ENCODE measurements at regions not wholly inside any gene's neighbourhood (a gene's known extent, or its start where the extent isn't known, plus 50 kb on each side); places are given as distances from the start of the nearest gene placed in this dataset.

DNA sequence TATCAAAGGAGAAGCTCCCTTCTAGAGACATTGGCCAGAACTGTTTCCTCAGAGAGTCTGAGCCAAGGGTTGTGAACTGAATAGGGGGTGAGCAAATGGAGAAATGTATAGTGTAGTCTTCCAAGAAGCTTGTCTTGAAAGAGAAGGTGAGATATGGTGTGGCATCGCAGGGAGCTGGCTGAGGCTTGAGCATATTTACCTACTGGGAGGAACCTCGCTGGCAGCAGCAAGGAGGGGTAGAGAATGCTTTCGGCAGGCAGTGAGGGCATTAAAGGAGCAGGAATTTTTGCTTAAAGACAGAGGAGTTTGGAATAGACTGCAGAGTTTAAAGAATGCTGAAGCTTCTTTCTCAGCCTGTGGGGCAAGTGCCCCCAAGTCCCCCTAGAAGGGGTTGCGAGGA, 59.3 kb upstream of the PRMT8 start:
- Histone ChIP-seq H3K4me3 (no peak overlapping the region), H3K27ac (peak overlapping the region in 1 of 2 donors; percentile 38), H3K9me3 (no peaks in the 10 kb centered on the region), H3K4me1 (no peaks in the 10 kb centered on the region), H3K36me3 (no peaks in the 10 kb centered on the region), H3K27me3 (no peaks in the 10 kb centered on the region)
- ATAC-seq: peak; percentile 75
- DNase-seq: no peak
- TF ChIP-seq, protein P1, sequence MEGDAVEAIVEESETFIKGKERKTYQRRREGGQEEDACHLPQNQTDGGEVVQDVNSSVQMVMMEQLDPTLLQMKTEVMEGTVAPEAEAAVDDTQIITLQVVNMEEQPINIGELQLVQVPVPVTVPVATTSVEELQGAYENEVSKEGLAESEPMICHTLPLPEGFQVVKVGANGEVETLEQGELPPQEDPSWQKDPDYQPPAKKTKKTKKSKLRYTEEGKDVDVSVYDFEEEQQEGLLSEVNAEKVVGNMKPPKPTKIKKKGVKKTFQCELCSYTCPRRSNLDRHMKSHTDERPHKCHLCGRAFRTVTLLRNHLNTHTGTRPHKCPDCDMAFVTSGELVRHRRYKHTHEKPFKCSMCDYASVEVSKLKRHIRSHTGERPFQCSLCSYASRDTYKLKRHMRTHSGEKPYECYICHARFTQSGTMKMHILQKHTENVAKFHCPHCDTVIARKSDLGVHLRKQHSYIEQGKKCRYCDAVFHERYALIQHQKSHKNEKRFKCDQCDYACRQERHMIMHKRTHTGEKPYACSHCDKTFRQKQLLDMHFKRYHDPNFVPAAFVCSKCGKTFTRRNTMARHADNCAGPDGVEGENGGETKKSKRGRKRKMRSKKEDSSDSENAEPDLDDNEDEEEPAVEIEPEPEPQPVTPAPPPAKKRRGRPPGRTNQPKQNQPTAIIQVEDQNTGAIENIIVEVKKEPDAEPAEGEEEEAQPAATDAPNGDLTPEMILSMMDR (IDR thresholded peaks at IDR 0.05): no peak
- intact Hi-C loops (cut with DNase I): no loop called here

DNA sequence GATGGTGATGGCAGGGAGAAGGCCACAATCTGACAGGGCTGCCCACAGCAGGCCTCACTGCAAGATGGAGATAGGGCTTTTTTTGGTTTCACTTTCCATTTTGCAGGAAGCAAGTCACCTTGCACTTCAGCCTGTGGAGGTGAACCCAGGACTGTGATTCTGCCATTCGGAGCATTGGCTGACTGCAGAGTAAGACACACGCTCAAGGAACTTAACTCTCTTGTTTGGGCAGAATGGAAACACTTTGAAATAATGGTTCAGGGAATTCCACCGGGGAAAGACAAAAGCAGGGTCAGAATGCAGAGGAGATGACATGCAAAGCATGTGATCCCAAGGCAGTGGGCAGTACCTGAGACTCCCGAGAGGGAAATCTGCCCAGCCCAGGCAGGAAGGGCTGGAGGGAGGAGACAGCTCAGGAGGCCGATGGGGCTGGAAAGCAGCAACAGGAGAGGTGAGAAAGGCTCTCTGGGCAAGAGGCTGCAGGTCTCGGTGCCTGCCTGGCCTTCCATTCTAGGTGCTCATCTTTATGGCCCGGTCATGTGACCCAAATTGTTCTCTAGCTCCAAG, 58.7 kb upstream of the PRMT8 start:
- Histone ChIP-seq H3K4me3 (no peak overlapping the region), H3K36me3 (no peaks in the 10 kb centered on the region), H3K27me3 (no peaks in the 10 kb centered on the region), H3K27ac (peak overlapping the region in 1 of 2 donors; percentile 38), H3K9me3 (no peaks in the 10 kb centered on the region), H3K4me1 (no peaks in the 10 kb centered on the region)
- TF ChIP-seq, protein P1 (IDR thresholded peaks at IDR 0.05): no peak
- ATAC-seq: peak; percentile 82
- DNase-seq: no peak
- intact Hi-C loops (cut with DNase I): no loop called here

DNA sequence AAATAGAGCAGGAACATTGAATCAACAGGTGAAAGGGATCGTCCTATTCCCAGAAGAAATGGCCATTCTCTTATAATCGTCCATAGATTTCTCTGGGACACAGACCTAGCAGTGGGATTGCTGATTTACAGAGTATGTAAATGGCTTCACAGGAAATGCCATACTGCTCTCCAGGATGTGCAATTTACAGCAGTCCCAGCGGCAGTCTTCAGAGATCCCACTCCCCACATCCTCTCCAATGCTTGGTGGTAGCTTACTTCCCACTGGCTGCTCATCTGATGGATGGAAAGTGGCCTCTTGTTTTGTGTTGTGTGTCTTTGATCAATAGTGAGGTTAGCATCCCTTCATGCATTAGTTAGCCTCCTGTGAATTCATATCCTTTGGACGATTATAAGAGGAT, 58.1 kb upstream of the PRMT8 start:
- no peak for DNase-seq
- no peaks in the 10 kb centered on the region for H3K4me1 ChIP-seq
- intact Hi-C loops (cut with DNase I): no loop called here
- TF ChIP-seq, protein P1 (IDR thresholded peaks at IDR 0.05): no peak
- H3K27me3 ChIP-seq: no peaks in the 10 kb centered on the region
- H3K36me3 ChIP-seq: no peaks in the 10 kb centered on the region
- ATAC-seq: no peak
- no peak overlapping the region for H3K4me3 ChIP-seq
- no peaks in the 10 kb centered on the region for H3K9me3 ChIP-seq
- H3K27ac ChIP-seq: no peak overlapping the region

DNA sequence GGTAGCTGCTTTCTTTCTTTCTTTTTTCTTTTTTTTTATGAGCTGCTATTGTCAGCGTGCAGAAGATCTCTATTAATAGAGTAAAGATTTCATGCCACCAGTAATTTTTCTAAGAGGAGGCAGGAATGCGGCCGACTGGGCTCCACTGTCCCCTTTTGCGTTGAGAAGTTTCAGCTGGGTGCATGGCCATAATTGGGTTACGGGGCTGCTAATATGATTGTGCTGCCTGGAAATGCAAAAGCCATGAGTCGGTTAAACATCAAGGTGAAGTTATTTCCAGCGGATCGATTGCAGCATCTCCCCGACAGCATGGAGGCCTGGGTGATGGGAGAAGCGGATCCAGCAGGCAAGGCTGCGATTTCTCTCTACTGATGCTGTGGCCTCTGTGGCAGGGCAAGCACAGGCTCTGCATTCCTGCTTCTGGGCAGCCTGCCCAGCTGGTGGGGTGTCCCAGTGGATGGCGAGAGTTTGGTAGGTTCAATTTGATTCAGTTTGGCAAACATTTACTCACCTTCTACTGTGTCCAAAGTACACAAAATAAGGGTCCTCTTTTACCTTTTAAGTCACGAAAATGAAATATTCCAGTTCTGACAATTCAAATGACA, 54.4 kb upstream of the PRMT8 start:
- intact Hi-C loops (cut with DNase I): no loop called here

DNA sequence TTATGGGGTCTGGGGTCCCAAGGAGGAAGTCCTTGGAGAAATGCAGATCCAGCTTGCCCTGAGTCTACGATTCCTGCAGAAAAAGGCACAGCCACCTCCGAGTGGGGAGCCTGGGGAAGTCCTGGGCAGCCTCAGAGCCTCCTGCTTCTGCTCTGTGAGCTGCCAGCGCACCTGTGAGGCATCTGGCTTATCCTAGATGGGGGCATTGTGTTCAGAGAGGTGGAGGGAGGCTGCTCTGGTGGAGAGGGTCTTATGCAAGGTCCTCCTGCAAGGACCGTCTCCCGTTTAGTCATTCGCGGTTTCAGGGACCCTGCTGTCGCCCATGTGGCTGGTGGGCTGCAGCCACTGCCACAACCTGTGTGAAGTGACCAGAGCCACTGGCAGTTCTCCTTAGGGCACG, 53.0 kb upstream of the PRMT8 start:
- no peak overlapping the region for H3K27ac ChIP-seq
- no peaks in the 10 kb centered on the region for H3K4me1 ChIP-seq
- H3K4me3 ChIP-seq: no peak overlapping the region
- TF ChIP-seq, protein P1 (IDR thresholded peaks at IDR 0.05): no peak
- no peaks in the 10 kb centered on the region for H3K9me3 ChIP-seq
- no peaks in the 10 kb centered on the region for H3K36me3 ChIP-seq
- ATAC-seq (no peak), DNase-seq (no peak)
- intact Hi-C loops (cut with DNase I): no loop called here
- H3K27me3 ChIP-seq: no peaks in the 10 kb centered on the region

More for the DNA sequence above, 54.4 kb upstream of the PRMT8 start:
- TF ChIP-seq, protein P1 (IDR thresholded peaks at IDR 0.05): no peak
- Histone ChIP-seq H3K27ac (no peak overlapping the region), H3K36me3 (no peaks in the 10 kb centered on the region), H3K27me3 (no peaks in the 10 kb centered on the region), H3K9me3 (no peaks in the 10 kb centered on the region), H3K4me3 (no peak overlapping the region), H3K4me1 (no peaks in the 10 kb centered on the region)
- ATAC-seq (peak; percentile 81), DNase-seq (peak in 3 of 4 donors; percentile 52 to 82 (median 55))

Data from left lung (tissue), 4 donors.